ENCODE measurements at regions not wholly inside any gene's neighbourhood (a gene's known extent, or its start where the extent isn't known, plus 50 kb on each side); places are given as distances from the start of the nearest gene placed in this dataset.
A peak's percentile ranks its signal among the peaks of the same experiment; 100 is the strongest.
"Not testable (repeated sequence)": the region's sequence is repeated elsewhere in the genome, so short reads cannot be mapped to it uniquely, and the experiment has no call there.

DNA sequence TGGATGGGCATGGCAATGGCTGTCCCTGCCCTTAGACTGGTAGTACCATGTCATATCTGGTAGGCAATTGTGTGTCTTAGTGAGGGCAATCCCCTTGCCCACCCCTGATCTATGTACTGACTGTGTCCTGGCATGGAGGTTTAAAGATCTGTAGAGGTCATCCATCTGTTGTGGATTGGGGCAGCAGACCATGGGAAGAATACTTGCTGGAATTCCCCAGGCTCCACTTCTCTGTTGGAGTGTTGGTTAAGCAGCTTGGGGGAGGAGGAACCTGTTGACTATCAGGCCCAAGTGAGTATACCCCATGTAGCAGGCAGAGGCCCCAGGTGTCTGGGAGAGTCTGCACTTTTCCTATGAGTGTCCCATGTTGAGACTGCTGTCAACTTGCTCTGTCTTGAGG is 246.7 kb upstream of the DIPK2B start:
- DNase-seq, result no peak

DNA sequence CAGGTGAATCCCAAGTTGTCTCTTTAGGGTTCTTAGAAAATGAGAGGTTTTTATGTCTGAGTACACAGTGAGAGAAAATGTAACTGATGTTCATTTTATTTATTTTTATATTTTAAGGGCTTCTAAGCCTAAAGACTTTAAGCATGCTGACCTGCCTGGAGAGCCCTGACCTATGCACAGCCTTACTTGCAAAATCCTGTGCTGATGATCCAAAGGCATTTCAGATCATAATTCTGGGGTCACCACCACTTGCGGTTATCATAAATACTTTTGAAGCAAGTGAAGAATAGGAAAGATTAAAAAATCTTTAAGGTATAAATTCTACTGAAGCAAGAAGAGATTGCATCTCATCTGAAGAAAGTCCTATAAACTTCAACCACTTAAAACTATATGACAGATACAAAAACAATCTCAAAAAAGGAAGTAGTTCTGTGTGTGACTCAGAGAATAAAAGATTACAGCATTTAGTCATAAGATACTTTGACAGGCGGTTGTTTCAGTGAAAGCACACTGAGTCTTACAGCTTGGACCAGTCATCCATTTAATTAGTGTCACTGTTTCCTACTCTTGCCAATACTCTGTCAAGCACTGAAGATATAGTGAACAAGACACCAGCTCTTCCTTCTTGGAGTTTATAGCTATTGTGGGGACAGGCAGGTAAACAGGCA is 245.2 kb upstream of the DIPK2B start:
- peak; percentile 6 to 11 for DNase-seq

DNA sequence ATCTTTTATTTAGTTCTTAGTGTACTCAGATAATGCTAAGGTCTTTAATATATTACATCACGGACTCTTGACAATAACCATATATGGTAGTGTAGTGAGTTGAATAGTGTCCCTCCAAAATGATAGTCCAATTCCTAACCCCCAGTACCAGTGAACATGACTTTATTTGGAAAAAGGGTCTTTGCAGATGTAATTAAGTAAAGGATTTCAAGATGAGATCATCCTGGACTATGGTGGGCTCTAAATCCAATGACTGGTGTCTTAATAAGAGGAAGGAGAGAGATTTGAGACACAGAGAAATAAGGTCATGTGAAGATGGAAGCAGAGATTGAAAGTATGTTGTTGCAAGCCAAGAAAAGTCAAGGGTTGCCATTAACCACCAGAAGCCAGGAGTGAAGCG is 236.5 kb upstream of the DIPK2B start:
- no peak for DNase-seq

DNA sequence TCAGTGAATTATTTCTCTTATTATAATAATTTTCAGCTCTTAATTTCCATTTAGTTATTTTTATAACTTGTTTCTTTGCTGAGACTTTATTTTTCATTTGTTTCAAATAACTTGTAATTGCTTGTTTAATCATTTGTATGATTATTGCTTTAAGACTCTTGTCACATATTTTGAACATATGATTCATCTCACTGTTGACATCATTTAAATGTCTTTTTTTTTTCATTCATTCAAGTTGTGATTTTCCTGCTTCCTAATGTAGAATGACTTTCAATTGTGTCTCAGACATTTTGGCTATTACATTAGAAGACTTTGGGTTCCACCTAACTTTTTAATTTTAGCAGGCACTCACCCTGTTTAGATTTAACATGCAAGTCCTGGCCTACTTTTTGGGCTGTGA is 234.8 kb upstream of the DIPK2B start:
- DNase-seq, result no peak

DNA sequence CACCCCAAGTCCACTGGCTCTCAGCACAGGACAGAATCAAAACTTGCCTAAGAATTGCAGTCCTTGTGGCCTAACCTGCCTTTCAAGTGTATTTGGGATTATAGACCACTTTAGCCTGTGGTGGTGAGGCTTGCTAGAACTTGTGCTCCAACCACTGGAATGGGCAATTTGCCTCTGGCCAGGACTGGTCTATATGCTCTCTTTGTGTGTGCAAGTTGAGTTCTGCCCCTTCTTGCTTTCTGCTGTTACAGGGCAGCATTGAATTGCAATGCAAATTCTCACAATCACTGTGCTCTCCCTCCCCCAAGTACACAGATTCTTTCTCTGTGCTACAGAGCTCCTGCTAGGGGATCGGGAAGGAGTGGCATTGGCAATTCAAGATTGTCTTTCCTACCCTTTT is 233.6 kb upstream of the DIPK2B start:
- no peak for DNase-seq

DNA sequence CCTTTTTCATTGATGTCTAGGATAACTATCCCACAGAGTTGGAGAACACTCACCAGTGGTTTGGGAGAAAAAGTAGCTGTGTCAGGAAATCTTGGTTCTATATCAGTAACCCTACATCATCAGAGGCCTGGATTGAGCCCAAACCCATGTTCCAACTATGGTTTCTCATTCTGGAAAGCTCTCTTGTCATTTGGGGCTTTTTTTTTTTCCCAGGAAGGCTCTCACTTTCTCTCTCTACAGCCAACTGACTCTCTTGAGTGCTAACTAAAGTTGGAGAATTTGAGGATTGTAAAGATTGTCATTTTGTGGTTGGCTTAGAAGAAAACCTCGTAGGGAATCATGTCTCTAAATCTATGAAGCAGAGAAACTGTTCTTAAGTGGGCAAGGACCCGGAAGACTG is 228.2 kb upstream of the DIPK2B start:
- DNase-seq, result no peak

DNA sequence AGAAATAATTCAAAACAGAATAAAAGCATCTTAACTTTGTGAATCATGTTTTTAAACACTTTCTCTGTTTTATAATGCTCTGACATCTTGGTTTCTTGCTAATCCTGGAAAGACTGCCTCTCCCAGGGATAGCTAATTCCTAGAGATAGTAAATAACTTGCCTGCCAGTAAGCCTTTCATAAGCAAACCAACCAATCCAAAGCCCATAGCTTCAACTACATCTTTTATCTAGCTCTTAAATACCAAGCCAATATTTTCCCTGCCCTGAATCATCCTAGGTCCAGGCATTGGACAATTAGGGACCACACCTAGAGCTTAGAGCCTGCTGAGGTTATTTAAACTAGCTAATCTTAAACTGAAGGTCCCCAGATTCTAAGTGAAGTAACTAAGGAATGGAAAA is 223.7 kb upstream of the DIPK2B start:
- no peak for DNase-seq

DNA sequence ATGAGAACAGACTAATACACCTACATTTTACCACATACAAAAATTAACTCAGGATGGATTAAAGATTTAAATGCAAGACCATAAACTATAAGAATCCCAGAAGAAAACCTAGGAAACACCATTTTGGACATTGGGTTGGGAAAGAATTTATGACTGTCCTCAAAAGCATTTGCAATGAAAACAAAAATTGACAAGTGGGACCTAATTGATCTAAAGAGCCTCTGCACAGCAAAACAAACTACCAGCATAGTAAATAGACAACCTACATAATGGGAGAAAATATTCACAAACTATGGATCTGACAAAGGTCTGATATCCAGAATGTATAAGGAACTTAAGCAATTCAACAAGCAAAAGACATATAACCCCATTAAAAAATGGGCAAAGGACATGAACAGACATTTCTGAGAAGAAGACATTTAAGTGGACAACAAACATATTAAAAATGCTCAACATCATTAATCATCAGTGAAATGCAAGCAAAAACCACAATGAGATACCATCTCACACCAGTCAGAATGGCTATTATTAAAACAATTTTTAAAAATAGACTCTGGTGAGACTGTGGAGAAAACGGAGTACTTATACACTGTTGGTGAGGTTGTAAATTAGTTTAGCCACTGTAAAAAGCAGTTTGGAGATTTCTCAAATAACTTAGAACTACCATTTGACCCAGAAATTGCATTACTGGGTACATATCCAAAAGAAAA is 221.7 kb upstream of the DIPK2B start:
- DNase-seq, result no peak

DNA sequence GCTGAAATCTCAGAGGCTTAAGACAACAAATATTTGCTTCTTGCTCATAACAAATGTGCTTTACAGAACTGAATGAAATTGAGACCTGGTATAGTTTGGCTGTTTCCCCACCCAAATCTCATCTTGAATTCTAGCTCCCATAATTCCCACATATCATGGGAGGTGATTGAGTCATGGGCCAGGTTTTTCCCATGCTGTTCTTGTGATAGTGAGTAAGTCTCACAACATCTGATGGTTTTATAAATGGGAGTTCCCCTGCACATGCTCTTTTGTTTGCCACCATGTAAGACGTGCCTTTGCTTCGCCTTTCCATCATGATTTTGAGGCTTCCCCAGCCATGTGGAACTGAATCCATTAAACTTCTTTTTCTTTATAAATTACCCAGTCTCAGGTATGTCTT is 221.1 kb upstream of the DIPK2B start:
- DNase-seq, result no peak

DNA sequence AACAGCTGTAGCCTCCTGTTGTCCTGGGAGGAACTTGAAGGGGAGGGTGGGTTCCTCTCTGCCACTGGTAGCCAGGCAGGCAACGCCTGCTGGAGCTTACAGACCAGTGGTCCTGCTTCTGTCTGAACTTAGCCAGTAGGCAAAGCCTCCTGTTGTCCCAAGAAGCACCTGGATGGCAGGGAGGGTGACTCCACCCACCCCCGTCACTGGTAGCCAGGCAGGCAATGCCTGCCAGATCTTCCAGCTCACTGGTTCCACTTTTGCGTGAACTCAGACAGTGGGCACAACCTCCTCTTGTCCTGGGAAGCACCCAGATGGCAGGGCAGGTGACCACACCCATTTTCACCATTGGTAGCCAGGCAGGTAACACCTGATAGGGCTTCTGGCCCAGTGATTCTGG is 203.5 kb upstream of the DIPK2B start:
- DNase-seq, result no peak

DNA sequence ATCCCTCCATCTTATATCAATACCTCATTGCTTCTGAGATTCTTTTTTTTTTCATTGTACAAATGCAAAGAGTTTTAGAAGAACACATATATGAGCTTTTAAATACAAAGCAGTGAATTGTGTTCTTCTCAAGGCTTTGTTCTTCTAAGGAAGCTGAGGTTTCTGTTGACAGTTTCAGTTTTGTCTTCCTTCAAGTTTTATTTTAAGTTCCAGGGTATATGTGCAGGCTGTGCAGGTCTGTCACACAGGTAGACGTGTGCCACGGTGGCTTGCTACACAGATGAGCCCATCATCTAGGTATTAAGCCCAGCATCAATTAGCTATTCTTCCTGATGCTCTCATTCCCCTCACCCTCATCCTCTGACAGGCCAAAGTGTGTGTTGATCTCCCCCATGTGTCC is 201.2 kb upstream of the DIPK2B start:
- no peak for DNase-seq

DNA sequence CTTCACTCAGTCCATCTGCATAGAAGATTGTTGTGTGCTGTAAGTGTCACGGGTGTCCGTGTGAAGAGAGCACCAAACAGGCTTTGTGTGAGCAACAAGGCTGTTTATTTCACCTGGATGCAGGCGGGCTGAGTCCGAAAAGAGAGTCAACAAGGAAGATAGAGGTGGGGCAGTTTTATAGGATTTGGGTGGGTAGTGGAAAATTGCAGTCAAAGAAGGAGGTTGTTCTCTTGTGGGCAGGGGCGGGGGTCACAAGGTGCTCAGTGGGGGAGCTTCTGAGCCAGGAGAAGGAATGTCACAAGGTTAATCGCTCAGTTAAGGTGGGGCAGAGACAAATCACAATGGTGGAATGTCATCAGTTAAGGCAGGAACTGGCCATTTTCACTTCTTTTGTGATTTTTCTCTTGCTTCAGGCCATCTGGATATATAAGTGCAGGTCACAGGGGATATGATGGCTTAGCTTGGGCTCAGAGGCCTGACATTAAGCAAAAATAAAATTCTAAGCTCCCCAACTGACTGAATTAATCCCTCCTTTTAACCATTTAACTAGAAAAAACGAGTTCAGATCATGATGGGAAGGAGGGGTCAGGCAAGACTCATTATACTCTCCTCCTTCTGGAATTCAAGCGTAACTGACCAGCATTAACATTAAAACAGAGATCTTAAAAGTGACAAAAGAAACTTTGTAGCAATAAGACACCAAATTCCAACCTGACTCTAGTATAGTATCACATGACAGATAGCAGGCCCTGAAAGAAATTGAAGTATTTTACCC is 200.5 kb upstream of the DIPK2B start:
- not testable (repeated sequence) for DNase-seq

DNA sequence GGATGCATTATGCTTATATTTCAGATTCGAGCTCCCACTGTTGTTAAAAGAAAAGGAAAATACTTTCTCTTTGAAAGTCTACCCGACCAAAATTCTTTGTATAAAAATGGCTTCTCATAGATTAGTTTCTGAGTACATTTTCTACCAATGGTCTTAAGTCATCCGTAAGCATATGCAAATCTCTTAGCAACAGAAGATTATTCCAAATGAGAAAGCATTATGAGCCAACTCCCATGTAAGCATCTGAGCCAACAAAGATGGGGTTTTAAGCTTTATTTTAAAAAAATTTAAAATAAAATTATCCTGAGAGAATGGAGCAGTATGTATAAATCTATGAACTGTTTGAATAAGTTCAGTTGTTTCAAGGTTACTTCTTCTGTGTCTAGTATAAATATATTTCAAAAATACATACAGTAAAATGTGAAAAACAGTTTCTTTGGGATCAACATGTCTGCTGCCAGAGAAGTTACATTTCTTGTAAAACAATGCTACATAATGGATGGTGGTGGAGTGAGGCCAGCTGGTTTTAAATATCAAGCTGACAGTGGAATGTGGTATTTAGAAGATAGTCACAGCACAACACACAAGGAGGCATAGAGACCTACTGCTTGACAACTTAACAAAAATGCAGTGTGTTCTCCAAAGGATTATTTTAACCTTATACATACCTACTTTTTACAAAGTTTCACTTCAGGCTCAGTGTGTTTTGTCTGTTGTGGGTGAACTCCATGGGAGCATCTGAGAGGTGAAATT is 199.5 kb upstream of the DIPK2B start:
- DNase-seq, result no peak

DNA sequence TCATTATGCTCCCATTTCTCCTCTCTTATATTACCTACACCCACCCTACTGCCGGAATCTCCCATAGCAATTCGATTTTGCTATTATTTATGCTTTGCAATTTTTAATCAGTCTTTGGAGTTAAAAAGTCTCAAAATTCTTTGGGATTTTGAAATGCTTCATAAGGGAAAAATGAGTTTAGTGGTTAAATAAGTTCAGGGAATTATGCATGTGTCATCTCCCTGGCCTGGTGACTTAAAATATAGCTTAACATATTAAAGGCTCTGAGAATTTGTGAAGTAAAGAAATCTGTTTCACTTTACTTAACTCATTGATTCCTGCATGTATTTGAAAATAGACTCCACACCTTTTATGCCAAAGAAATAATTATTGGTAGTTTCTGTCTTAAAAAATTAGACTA is 185.1 kb upstream of the DIPK2B start:
- no peak for DNase-seq

DNA sequence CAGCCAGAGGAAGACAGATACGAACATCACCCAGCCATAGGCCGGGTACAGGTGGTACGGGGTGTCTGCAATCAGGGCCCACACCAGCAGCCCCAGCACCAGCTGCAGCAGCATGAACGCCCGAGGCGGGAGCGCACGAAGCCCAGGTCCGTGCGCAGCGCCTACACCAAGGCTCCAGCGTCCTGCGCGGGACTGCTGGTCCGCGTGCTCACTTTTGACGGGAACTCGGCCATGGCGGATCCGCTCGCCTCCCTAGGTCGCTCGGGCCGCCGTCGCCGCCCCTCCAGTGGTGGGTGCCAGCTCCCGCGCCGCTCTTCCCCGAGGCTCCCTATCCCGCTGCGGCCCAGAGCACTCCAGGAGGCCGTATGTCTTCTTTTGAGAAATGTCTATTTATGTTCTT is 181.2 kb upstream of the DIPK2B start:
- DNase-seq, result no peak

DNA sequence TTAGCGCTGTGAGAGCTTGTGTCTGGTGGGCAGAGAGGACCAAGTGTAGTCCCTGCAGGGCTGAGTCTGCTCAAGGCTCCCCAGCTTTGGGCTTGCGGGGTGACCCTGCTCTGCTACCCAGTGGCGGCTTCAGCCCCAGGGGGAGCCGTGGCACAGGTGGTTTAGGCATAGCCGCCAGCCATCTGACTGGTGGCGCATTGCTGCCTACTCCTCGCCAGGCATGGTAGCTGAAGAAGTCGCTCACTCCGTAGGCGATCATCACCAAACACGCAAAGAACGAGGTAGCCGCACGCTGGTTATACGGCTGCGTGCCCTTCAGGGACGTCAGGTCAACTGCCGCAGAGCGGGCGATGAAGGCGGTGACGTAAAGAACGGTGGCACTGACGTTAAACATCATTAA is 180.7 kb upstream of the DIPK2B start:
- DNase-seq, result no peak

DNA sequence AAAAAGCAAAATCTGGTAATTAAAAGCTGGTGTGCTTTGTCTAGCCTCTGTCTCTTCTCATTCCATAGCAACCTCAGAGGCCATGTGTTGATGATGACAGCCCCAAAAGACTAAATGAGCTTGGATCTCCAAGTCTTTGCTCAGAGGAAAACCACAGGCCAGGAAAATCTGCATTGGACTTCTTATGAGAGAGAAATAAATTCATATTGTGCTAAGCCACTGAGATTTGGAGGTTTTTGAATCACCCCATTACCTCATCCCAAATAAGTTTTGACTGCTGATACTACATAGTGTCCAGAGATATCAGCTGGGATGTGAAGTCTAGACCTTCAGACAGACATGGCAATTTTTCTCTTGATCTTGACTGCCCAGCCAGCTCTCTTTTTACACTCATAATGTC is 178.6 kb upstream of the DIPK2B start:
- DNase-seq, result no peak

DNA sequence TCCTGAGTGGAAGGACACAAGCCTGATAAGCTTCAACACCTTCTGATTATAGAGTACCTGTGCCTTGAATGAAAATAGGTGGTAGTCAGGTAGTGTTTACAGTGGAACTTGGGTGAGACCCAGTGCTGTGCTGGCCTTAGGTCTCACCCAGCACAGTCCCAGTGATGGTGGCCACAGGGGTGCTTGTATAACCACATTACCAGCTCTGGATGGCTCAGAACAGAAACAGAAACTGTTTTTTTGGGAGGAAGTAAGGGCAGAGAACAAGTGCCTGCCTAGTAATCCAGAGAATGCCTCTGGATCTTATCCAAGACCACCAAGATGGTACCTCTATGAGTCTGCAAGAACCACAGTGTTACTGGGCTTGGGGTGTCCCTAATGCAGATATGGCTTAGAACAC is 171.5 kb upstream of the DIPK2B start:
- DNase-seq, result no peak

DNA sequence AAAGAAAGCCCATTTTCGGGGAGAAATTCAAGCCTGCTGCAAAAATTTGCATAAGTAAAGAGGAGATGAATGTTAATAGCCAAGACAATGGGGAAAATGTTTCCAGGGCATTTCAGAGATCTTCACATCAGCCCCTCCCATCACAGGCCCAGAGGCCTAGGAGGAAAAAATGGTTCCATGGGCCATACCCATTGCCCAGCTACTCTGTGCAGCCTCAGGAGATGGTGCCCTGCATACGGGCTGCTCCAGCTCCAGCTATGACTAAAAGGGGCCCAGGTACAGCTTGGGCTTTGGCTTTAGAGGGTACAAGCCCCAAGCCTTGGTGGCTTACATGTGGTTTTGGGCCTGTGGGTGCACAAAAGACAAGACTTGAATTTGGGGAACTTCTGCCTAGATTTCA is 168.0 kb upstream of the DIPK2B start:
- no peak for DNase-seq

DNA sequence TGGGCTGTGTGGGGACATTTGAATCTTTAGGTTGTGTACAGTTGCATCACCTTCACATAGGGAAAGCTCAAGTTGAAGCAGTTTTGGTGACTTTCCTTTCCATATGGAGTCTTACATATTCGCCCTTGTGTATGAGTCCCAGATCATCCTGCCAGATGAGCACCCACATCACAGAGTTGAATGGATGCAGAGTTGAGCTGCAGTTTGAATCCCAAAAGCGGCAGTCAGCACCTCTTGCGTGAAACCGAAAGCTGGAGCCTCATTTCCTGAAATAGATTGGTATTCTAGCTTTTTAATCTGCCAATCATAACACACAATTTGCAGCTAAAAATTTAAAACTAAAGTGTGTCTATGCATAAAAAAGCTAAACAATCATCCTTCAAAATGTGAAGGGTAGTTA is 162.9 kb upstream of the DIPK2B start:
- no peak for DNase-seq

DNA sequence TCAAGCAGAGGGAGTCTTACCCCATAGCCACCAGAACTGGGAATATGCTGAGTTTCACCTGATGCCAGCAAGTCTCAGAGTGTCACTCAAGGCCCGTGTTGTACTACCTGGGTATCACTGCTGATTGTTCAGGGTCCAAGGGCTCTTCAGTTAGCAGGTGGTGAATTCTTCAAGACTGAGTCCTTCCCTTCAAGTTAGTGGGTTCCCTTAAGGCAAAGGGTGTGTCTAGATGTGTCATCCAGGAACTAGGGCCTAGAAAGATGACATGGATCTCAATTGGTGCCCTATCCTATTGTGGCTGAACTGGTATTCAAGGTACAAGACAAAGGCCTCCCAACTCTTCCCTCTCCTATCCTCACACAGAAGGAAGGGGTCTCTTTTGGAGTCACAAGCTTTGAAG is 159.9 kb upstream of the DIPK2B start:
- no peak for DNase-seq

DNA sequence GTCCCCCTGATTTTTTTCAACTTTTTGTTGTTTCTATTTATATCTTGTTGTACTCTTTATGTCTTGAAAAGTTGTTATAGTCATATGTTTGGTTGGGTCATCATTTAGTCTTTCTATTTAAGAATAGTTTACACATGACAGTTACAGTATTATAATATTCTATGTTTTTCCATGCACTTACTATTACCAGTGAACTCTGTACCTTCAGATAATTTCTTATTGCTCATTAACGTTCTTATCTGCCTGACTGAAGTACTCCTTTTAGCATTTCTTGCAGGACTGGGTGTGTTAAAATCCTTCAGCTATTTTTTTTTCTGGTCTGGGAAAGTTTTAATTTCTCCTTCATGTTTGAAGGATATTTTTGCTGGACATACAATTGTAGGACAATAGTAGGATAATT is 157.7 kb upstream of the DIPK2B start:
- DNase-seq, result no peak

DNA sequence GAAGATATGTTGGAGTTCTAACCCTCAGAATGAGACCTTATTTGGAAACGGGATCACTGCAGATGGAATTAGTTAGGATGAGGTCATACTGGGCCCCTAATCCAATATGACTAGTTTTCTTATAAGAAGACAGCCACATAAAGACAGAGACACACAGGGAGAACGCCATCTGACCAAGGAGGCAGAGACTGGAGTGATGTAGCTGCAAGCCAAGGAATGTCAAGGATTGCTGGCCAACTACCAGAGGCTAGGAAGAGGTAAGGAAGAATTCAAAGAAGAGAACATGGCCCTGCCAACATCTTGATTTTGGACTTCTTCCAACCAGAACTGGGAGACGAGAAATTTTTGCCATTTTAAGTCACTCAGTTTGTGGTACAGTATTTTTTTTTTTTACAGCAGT is 152.8 kb upstream of the DIPK2B start:
- no peak for DNase-seq

DNA sequence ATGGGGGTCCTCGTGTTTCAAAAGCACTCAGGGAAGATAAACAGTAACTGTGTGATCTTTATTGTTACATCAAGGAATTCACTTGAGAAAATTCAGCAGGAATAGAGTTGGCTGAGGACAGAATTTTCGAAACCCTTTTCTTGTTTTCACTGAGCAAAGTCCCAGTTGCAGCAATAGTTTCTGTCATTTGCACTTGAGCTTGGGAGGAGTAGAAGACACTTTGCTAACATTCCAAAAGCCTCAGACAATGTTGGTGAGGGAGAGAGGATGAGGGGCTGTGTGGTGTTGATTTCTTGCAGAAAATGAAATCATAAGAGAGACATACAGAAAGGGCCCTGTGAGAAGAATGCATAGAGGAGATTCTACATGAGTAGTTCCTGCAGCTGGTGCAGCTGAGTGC is 151.9 kb upstream of the DIPK2B start:
- DNase-seq, result no peak
